ENCODE measurements at regions not wholly inside any gene's neighbourhood (a gene's known extent, or its start where the extent isn't known, plus 50 kb on each side); places are given as distances from the start of the nearest gene placed in this dataset.

- Histone ChIP-seq H3K4me1 (ENCODE audit: insufficient read depth) (no peaks in the 10 kb centered on the region), H3K4me2 (ENCODE audit: unreplicated experiment) (no peak overlapping the region), H3K27me3 (replicated peaks; ENCODE audit: insufficient read depth) (no peaks in the 10 kb centered on the region), H3K4me3 (no peak overlapping the region), H3F3A (ENCODE audit: insufficient read depth) (no peaks in the 10 kb centered on the region), H2AFZ (no peak overlapping the region), H3K9me3 (ENCODE audit: low read depth) (no peaks in the 10 kb centered on the region), H3K9me2 (ENCODE audit: insufficient read depth) (no peaks in the 10 kb centered on the region), H4K20me1 (ENCODE audit: insufficient read depth) (no peaks in the 10 kb centered on the region), H3K79me2 (ENCODE audit: insufficient read depth) (no peaks in the 10 kb centered on the region), H3K36me3 (ENCODE audit: low read depth) (no peaks in the 10 kb centered on the region), H3K27ac (no peak overlapping the region), H3K9ac (no peak overlapping the region)
- no peak for DNase-seq
- WGBS, 2 experiments (ENCODE audit: low coverage in 1 of 2, low lambda C conversion rate in 2 of 2, missing lambda C conversion rate in 2 of 2), result 11 to 14% methylated on average over 1 of the region's 1 CpG
- in situ Hi-C loops (cut with MboI), result no loop called here
- TF ChIP-seq EZH2phosphoT487 (IDR thresholded peaks at IDR 0.05; ENCODE audit: insufficient read depth, low read depth) (no peak), EZH2 (IDR thresholded peaks at IDR 0.05; ENCODE audit: insufficient read depth, poor library complexity, severe bottlenecking) (no peak)
Observed at GRCh38 chr15:93683651-93684050, 547.7 kb upstream of the MCTP2 start.

GRCh38 chr15:93671387-93671943 is 559.9 kb upstream of the MCTP2 start:
- Histone ChIP-seq H3K79me2 (ENCODE audit: insufficient read depth) (no peaks in the 10 kb centered on the region), H3K27ac (no peak overlapping the region), H3K4me3 (no peak overlapping the region), H3K4me2 (ENCODE audit: unreplicated experiment) (no peak overlapping the region), H3K36me3 (ENCODE audit: low read depth) (no peaks in the 10 kb centered on the region), H2AFZ (no peak overlapping the region), H3K9me2 (ENCODE audit: insufficient read depth) (no peaks in the 10 kb centered on the region), H3F3A (ENCODE audit: insufficient read depth) (no peaks in the 10 kb centered on the region), H4K20me1 (ENCODE audit: insufficient read depth) (no peaks in the 10 kb centered on the region), H3K27me3 (replicated peaks; ENCODE audit: insufficient read depth) (no peaks in the 10 kb centered on the region), H3K9ac (no peak overlapping the region), H3K9me3 (ENCODE audit: low read depth) (no peaks in the 10 kb centered on the region), H3K4me1 (ENCODE audit: insufficient read depth) (no peaks in the 10 kb centered on the region)
- no peak for DNase-seq
- TF ChIP-seq EZH2phosphoT487 (IDR thresholded peaks at IDR 0.05; ENCODE audit: insufficient read depth, low read depth), result no peak
- TF ChIP-seq EZH2 (IDR thresholded peaks at IDR 0.05; ENCODE audit: insufficient read depth, poor library complexity, severe bottlenecking), result no peak
- 35 to 37% methylated on average over 12 of the region's 12 CpGs for WGBS, 2 experiments (ENCODE audit: low coverage in 1 of 2, low lambda C conversion rate in 2 of 2, missing lambda C conversion rate in 2 of 2)
- in situ Hi-C loops (cut with MboI), result no loop called here

- no peaks in the 10 kb centered on the region for H3F3A ChIP-seq (ENCODE audit: insufficient read depth)
- DNase-seq, result no peak
- H3K27ac ChIP-seq, result no peak overlapping the region
- no peak overlapping the region for H3K9ac ChIP-seq
- WGBS, 2 experiments (ENCODE audit: low coverage in 1 of 2, low lambda C conversion rate in 2 of 2, missing lambda C conversion rate in 2 of 2), result 28 to 31% methylated on average over 6 of the region's 6 CpGs
- H3K4me2 ChIP-seq (ENCODE audit: unreplicated experiment), result no peak overlapping the region
- no peaks in the 10 kb centered on the region for H3K27me3 ChIP-seq (replicated peaks; ENCODE audit: insufficient read depth)
- in situ Hi-C loops (cut with MboI), result no loop called here
- no peaks in the 10 kb centered on the region for H3K79me2 ChIP-seq (ENCODE audit: insufficient read depth)
- H2AFZ ChIP-seq, result no peak overlapping the region
- H4K20me1 ChIP-seq (ENCODE audit: insufficient read depth), result no peaks in the 10 kb centered on the region
- H3K9me2 ChIP-seq (ENCODE audit: insufficient read depth), result no peaks in the 10 kb centered on the region
- no peaks in the 10 kb centered on the region for H3K36me3 ChIP-seq (ENCODE audit: low read depth)
- H3K4me1 ChIP-seq (ENCODE audit: insufficient read depth), result no peaks in the 10 kb centered on the region
- TF ChIP-seq EZH2phosphoT487 (IDR thresholded peaks at IDR 0.05; ENCODE audit: insufficient read depth, low read depth), result no peak
- H3K9me3 ChIP-seq (ENCODE audit: low read depth), result no peaks in the 10 kb centered on the region
- H3K4me3 ChIP-seq, result no peak overlapping the region
Observed at GRCh38 chr15:93670931-93671330, 560.4 kb upstream of the MCTP2 start.

GRCh38 chr15:93664213-93664956 is 567.0 kb upstream of the MCTP2 start:
- H3K9me3 ChIP-seq (ENCODE audit: low read depth), result no peaks in the 10 kb centered on the region
- no peak overlapping the region for H2AFZ ChIP-seq
- no peaks in the 10 kb centered on the region for H4K20me1 ChIP-seq (ENCODE audit: insufficient read depth)
- WGBS, 2 experiments (ENCODE audit: low coverage in 1 of 2, low lambda C conversion rate in 2 of 2, missing lambda C conversion rate in 2 of 2), result 5 to 8% methylated on average over 3 of the region's 3 CpGs
- TF ChIP-seq EZH2phosphoT487 (IDR thresholded peaks at IDR 0.05; ENCODE audit: insufficient read depth, low read depth) (no peak), EZH2 (IDR thresholded peaks at IDR 0.05; ENCODE audit: insufficient read depth, poor library complexity, severe bottlenecking) (no peak)
- H3K36me3 ChIP-seq (ENCODE audit: low read depth), result no peaks in the 10 kb centered on the region
- no peak overlapping the region for H3K4me3 ChIP-seq
- no peaks in the 10 kb centered on the region for H3K79me2 ChIP-seq (ENCODE audit: insufficient read depth)
- no peak overlapping the region for H3K9ac ChIP-seq
- H3K9me2 ChIP-seq (ENCODE audit: insufficient read depth), result no peaks in the 10 kb centered on the region
- in situ Hi-C loops (cut with MboI), result no loop called here
- no peaks in the 10 kb centered on the region for H3K27me3 ChIP-seq (replicated peaks; ENCODE audit: insufficient read depth)
- H3K4me1 ChIP-seq (ENCODE audit: insufficient read depth), result no peaks in the 10 kb centered on the region
- no peaks in the 10 kb centered on the region for H3F3A ChIP-seq (ENCODE audit: insufficient read depth)
- H3K27ac ChIP-seq, result no peak overlapping the region
- no peak overlapping the region for H3K4me2 ChIP-seq (ENCODE audit: unreplicated experiment)
- DNase-seq, result no peak
